Uterus (tissue), 3 donors: ENCODE measurements at regions not wholly inside any gene's neighbourhood (a gene's known extent, or its start where the extent isn't known, plus 50 kb on each side); places are given as distances from the start of the nearest gene placed in this dataset.

Experiments used
- DNase-seq, 2 donors: peaks; one replicate each; pipeline ENCODE4 v3.0.0-alpha.2; 2019 to 2020
- H3K27ac ChIP-seq, 2 donors: fragments of 200-600 bp; sonication (generic); 1 replicate in 1 of 2; 2 replicates in 1 of 2; pipeline ENCODE4 v1.5.1; 2016 to 2018
- H3K27me3 ChIP-seq, 2 donors: fragments of 200-600 bp; sonication (generic); one replicate each; pipeline ENCODE4 v1.5.1; 2018 to 2019; ENCODE audit warnings: control low read depth in 1 of 2
- H3K36me3 ChIP-seq, 2 donors: fragments of 200-600 bp; sonication (generic); one replicate each; pipeline ENCODE4 v1.5.1; 2019; ENCODE audit warnings: control low read depth in 1 of 2
- H3K4me1 ChIP-seq, 2 donors: fragments of 200-600 bp; sonication (generic); one replicate each; pipeline ENCODE4 v1.5.1; 2018 to 2019; ENCODE audit warnings: control low read depth in 1 of 2
- H3K4me3 ChIP-seq, 2 donors: fragments of 200-600 bp; sonication (generic); 1 replicate in 1 of 2; 2 replicates in 1 of 2; pipeline ENCODE4 v1.5.1; 2018 to 2019; ENCODE audit warnings: mild to moderate bottlenecking in 1 of 2
- H3K9me3 ChIP-seq, 2 donors: fragments of 200-600 bp; sonication (generic); one replicate each; pipeline ENCODE4 v1.5.1; 2019; ENCODE audit warnings: control low read depth in 1 of 2
- CTCF ChIP-seq, 4 experiments: fragments of 200-600 bp in 2 of 4; fragments of 450-650 bp in 2 of 4; sonication (generic) in 2 of 4; IDR thresholded peaks; one replicate each; pipeline ENCODE4 v1.5.1; 2016 to 2019; ENCODE audit warnings: antibody characterized with exemption in 4 of 4, mild to moderate bottlenecking in 2 of 4, moderate library complexity in 1 of 4
- POLR2A ChIP-seq, 2 donors: fragments of 450-650 bp; IDR thresholded peaks; one replicate each; pipeline ENCODE4 v1.6.1; 2016; ENCODE audit warnings: antibody characterized with exemption in 2 of 2, mild to moderate bottlenecking in 1 of 2, moderate library complexity in 1 of 2
- intact Hi-C: fragments of 100-400 bp; cut with DNase I; formaldehyde crosslinking; loops from one replicate; pipeline ENCODE4 v1.15.1; 2023; ENCODE audit warnings: low total_unique reads
- donor health status: DM: yes; HTN: yes; CAD: no.

DNA sequence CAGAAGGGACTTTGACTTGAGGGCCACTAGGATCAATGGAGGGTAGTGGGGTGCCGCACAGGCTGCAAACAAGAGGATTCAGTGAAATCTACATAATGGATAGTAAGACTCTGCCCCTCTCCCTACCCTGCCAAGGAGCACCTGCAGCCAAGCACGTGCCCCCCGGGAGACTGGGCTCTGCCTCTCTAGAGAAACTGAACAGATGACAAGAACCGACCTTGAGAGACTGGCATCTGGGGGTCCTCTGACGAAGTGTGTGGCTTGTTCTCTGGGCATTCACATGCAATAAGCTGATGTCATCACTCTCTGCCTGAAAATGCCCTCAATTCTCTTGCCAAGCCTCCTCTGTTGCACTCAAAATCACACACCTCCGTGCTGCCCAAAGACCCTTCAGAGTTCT is 132.3 kb downstream of the FAM43A start:
- H3K27ac ChIP-seq, result no peak overlapping the region
- H3K9me3 ChIP-seq, result no peaks in the 10 kb centered on the region
- TF ChIP-seq POLR2A (IDR thresholded peaks at IDR 0.05), result no peak
- TF ChIP-seq CTCF (IDR thresholded peaks at IDR 0.05), result no peak
- no peaks in the 10 kb centered on the region for H3K36me3 ChIP-seq
- intact Hi-C loops, result no loop called here
- H3K4me3 ChIP-seq, result no peak overlapping the region
- no peak for DNase-seq
- no peaks in the 10 kb centered on the region for H3K27me3 ChIP-seq
- no peaks in the 10 kb centered on the region for H3K4me1 ChIP-seq

DNA sequence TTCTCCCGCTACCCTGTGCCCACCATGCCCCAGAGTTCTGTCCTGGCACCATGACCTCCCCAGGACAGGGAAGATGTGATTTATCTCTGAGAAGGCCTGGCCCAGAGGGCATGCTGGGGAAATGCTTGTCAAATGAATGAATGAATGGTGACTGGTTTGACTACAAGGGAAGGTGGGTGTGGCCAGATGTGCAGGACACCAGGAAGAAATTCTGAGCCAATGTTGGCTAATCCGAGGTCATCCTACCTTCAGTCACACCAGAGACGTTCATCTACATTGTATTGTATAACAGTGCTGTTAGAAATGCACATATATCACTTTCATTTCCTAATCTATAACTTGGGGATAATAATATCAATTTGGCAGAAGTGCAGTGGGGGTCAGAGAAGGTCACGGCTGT is 138.4 kb downstream of the FAM43A start:
- intact Hi-C loops, result no loop called here
- Histone ChIP-seq H3K27ac (no peak overlapping the region), H3K27me3 (no peaks in the 10 kb centered on the region), H3K9me3 (no peaks in the 10 kb centered on the region), H3K36me3 (no peaks in the 10 kb centered on the region), H3K4me1 (no peaks in the 10 kb centered on the region), H3K4me3 (no peak overlapping the region)
- no peak for DNase-seq
- TF ChIP-seq POLR2A (IDR thresholded peaks at IDR 0.05) (no peak), CTCF (IDR thresholded peaks at IDR 0.05) (no peak)

DNA sequence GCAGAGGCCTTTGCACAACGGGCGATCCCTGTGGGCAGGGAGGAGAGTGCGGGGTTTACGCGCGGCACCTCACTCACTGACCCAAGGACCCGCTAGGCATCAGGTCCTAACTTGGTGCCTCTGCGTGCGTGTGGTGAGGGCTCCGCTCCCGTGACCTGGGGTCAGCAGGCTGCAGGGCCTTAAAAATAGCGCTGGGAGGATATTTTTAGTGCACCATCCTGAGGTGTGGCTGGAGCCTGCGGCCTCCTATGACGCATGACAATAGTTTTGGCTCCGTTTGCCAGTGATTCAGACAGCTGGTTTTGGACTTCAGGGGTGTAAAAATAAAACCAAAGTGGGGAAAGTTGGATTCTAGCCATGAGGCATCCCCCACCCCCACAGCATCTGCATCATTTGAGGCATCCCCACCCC is 139.0 kb downstream of the FAM43A start:
- Histone ChIP-seq H3K4me1 (no peaks in the 10 kb centered on the region), H3K27ac (no peak overlapping the region), H3K9me3 (no peaks in the 10 kb centered on the region), H3K4me3 (no peak overlapping the region), H3K27me3 (no peaks in the 10 kb centered on the region), H3K36me3 (no peaks in the 10 kb centered on the region)
- TF ChIP-seq CTCF (IDR thresholded peaks at IDR 0.05) (no peak), POLR2A (IDR thresholded peaks at IDR 0.05) (no peak)
- DNase-seq, result no peak
- intact Hi-C loops, result no loop called here

DNA sequence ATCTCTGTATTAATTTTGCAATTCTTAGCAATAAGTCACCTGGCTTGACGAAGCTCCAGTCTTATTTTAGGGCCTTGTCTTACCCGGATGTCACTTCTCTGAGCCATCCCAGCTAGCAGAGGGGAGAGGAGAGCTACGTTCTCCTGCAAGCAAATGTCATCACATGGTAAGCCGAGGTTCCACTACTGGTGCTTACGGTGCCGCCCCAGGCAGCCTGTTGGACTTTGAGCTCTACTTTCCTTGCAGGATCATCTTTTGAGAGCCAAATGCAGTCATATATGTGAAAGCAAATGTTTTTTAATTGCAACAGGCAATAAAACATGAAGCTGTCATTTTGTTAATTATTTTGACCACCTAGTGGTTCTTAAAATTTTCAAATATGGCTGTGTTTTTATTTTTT is 140.9 kb downstream of the FAM43A start:
- Histone ChIP-seq H3K4me3 (no peak overlapping the region), H3K9me3 (no peaks in the 10 kb centered on the region), H3K36me3 (no peaks in the 10 kb centered on the region), H3K4me1 (no peaks in the 10 kb centered on the region), H3K27me3 (no peaks in the 10 kb centered on the region), H3K27ac (no peak overlapping the region)
- intact Hi-C loops, result no loop called here
- TF ChIP-seq POLR2A (IDR thresholded peaks at IDR 0.05) (no peak), CTCF (IDR thresholded peaks at IDR 0.05) (no peak)
- no peak for DNase-seq

DNA sequence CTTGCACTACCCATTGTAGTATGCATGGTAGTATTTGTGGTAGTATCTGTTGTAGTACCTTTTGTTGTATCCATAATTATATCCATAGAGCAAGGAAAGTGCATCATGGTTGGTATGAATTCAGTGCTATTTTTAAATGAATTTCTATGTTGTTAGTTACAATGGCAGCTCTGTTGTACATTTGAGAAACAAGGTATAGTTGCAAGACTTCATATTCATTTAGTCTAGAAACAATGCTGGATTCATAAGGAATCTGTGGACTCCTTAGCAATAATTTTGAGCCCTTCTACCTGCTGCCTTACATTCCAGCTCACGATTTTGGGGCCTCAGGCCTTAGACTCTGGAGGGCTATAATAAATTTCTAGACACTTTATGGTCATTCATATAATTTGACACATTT is 141.8 kb downstream of the FAM43A start:
- no peak for DNase-seq
- no peak for TF ChIP-seq CTCF (IDR thresholded peaks at IDR 0.05)
- no peak for TF ChIP-seq POLR2A (IDR thresholded peaks at IDR 0.05)
- intact Hi-C loops, result no loop called here

More for the DNA sequence above, 141.8 kb downstream of the FAM43A start:
- H3K4me1 ChIP-seq, result no peaks in the 10 kb centered on the region
- H3K9me3 ChIP-seq, result no peaks in the 10 kb centered on the region
- H3K36me3 ChIP-seq, result no peaks in the 10 kb centered on the region
- H3K27ac ChIP-seq, result no peak overlapping the region
- no peak overlapping the region for H3K4me3 ChIP-seq
- H3K27me3 ChIP-seq, result no peaks in the 10 kb centered on the region
